ENCODE measurements at regions not wholly inside any gene's neighbourhood (a gene's known extent, or its start where the extent isn't known, plus 50 kb on each side); places are given as distances from the start of the nearest gene placed in this dataset.
"Not testable (repeated sequence)": the region's sequence is repeated elsewhere in the genome, so short reads cannot be mapped to it uniquely, and the experiment has no call there.

DNA sequence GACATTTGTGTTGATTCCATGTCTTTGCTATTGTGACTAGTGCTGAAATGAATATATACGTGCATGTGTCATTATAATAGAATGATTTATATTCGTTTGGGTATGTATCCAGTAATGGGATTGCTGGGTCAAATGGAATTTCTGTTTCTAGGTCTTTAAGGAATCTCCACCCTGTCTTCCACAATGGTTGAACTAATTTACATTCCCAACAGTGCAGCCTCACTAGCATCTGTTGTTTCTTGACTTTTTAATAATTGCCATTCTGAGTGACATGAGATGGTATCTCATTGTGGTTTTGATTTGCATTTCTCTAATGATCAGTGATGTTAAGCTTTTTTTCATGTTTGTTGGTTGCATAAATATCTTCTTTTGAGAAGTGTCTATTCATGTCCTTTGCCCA, 291.2 kb downstream of the FAT4 start:
- not testable (repeated sequence) for H3K4me3 Mint-ChIP-seq; ATAC-seq (ENCODE audit: low read depth in 2 of 2); DNase-seq

DNA sequence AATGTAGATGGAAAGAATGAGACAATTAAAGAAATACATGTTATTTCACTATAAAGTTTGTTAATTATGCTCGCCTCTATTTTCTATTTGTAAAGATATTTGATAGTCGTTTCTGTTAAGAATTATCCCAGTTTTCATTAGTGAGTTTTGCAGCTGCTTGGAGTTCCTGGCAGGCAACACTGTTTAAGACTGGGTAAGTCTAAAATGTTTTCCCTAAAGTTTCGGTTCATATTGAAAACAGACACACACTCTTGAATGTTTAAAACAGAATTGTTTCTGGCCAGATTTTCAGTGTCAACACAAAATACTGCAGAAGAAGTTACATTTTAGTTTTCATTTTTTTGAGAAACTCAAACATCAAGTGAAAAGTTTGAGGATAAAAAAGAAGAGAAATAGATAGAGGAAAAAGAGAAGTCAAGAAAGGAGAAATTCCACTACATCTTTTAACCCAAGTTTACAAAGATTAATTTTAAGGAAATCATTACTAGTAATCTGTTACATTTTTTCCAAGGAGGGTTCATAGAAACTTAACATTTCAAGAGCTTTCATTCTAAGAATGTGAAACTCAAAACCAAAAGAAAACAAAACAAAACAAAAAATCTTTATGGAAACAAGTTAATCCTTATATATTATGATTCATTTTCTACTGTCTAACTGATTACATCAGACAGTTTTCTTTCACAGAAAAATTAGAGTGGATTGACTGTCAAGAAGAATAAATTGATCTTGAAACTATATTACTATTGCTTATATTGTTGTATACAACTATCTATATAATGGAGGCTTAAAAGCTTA, 305.5 kb downstream of the FAT4 start:
- no peaks in the 10 kb centered on the region for H3K27me3 Mint-ChIP-seq
- no peak for ATAC-seq (ENCODE audit: low read depth in 2 of 2)
- DNase-seq: no peak
- H3K9me3 Mint-ChIP-seq: peaks cover 0 to 5% (median 0%) of the 10 kb centered on the region in 7 donors
- H3K4me3 Mint-ChIP-seq: no peak overlapping the region
- H3K36me3 Mint-ChIP-seq: no peaks in the 10 kb centered on the region
- no peak overlapping the region for H3K27ac Mint-ChIP-seq
- no peaks in the 10 kb centered on the region for H3K4me1 Mint-ChIP-seq

More for the DNA sequence above, 291.2 kb downstream of the FAT4 start:
- H3K9me3 Mint-ChIP-seq: peaks cover 0 to 12% (median 0%) of the 10 kb centered on the region in 7 donors
- not testable (repeated sequence) for H3K4me1 Mint-ChIP-seq, H3K36me3 Mint-ChIP-seq, H3K27ac Mint-ChIP-seq, H3K27me3 Mint-ChIP-seq

DNA sequence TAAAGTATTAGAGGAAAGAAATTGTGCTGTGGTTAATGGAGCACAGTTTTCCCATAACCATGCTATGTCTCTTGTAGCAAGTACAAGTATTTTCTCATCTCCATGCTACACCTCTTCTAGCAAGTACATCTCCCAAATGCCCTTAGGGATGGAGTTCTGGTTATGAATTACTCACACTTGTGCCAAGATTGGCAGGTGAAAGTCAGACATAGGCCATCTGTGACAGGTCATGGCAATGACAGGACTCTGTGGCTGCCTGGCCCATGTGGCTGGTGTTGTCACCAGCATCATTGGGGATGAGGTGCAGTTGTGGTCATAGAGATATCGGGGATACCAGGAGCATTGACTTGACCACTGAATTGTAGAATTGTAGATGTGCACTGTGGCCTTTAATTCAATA, 310.2 kb downstream of the FAT4 start:
- no peaks in the 10 kb centered on the region for H3K36me3 Mint-ChIP-seq
- H3K4me3 Mint-ChIP-seq: no peak overlapping the region
- no peak overlapping the region for H3K27ac Mint-ChIP-seq
- no peaks in the 10 kb centered on the region for H3K4me1 Mint-ChIP-seq
- DNase-seq (no peak), ATAC-seq (ENCODE audit: low read depth in 2 of 2) (no peak)
- H3K27me3 Mint-ChIP-seq: no peaks in the 10 kb centered on the region
- peaks cover 0 to 3% (median 0%) of the 10 kb centered on the region in 7 donors for H3K9me3 Mint-ChIP-seq

DNA sequence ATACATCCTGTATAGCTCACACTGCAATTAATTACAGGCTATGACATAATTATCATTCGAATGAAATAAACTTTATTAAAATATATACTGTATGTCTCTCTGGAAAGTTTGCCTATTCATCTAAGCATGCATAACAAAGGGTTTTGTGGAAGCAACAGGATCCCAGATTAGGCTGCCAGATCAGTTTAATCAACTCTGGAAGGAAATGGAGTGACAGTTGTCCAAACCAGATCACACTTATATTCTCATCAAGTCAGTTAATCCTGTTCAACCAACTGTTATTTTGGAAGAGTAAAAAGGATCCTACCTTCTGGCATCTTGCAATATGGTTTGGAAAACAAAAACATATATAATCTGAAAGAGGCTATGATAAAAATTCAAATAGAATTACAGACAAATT, 312.2 kb downstream of the FAT4 start:
- Mint-ChIP-seq H3K4me1 (no peaks in the 10 kb centered on the region), H3K27me3 (no peaks in the 10 kb centered on the region), H3K4me3 (no peak overlapping the region), H3K36me3 (no peaks in the 10 kb centered on the region), H3K9me3 (peaks cover 0 to 3% (median 0%) of the 10 kb centered on the region in 7 donors), H3K27ac (no peak overlapping the region)
- ATAC-seq (ENCODE audit: low read depth in 2 of 2): no peak
- DNase-seq: no peak

DNA sequence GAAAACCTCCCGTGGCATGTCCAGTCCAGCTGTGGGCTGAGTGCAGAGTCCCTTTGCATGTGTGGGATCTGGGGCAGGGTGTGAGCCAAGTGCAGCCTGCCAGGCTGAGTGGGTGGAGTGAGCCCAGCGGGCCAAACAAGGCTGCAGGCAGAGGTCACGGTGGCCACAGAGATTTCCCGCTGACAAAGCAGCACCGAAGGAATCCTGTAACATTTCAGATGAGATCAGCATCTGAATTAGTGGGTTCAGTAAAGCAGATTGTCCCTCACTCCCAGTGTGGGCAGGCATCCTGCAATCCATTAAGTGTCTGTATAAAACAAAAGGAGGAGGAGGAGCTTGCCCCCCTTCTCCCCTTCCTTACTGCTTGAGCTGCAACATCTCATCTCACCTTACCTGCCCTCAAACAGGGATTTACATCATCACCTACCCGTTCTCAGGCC, 324.4 kb downstream of the FAT4 start:
- H3K4me1 Mint-ChIP-seq: no peaks in the 10 kb centered on the region
- DNase-seq: no peak
- no peak for ATAC-seq (ENCODE audit: low read depth in 2 of 2)
- no peaks in the 10 kb centered on the region for H3K27me3 Mint-ChIP-seq
- no peak overlapping the region for H3K27ac Mint-ChIP-seq
- H3K9me3 Mint-ChIP-seq: peaks cover 4 to 14% (median 6%) of the 10 kb centered on the region in 7 donors
- H3K36me3 Mint-ChIP-seq: no peaks in the 10 kb centered on the region
- no peak overlapping the region for H3K4me3 Mint-ChIP-seq

DNA sequence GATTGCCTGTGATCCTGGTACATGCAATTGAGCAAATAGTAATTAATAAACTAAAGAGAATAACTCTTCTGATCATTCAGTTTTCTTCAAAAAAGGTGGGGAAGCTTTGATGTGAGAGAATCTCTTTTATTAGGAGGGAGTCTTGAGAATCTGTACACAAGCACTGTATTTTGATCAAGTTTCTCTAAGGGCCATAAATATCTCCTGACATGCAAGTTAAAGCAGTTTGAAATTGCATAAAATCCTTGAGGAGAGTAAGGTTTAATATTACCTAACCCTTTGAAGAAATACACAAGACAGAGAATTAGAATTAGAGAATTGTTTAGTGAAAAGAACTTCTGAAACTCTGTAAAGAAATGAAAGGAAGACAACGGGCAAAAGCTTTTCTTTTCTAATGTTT, 326.9 kb downstream of the FAT4 start:
- DNase-seq (no peak), ATAC-seq (ENCODE audit: low read depth in 2 of 2) (no peak)
- Mint-ChIP-seq H3K27me3 (no peaks in the 10 kb centered on the region), H3K27ac (no peak overlapping the region), H3K4me1 (no peaks in the 10 kb centered on the region), H3K36me3 (no peaks in the 10 kb centered on the region), H3K4me3 (no peak overlapping the region), H3K9me3 (peaks cover 4 to 9% (median 7%) of the 10 kb centered on the region in 7 donors)

DNA sequence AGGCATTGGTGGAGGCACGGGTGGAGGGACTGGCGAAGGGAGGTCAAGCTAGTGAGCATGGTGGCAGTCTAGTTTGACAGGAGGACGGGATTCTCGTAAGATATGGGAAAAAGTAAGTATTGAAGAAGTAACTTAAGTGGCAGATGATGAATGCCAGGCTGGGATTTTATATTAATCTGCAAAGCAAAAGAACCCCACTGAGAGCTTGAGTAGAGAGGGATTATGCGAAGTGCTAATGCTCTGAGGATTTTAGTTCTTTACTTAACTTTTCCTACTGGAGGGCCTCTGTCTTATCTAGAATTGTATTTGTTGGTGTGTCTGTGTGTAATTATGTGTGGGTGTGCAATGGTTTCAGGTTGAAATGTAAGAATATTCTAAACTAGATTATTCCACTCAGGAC, 327.9 kb downstream of the FAT4 start:
- no peak for ATAC-seq (ENCODE audit: low read depth in 2 of 2)
- H3K4me1 Mint-ChIP-seq: no peaks in the 10 kb centered on the region
- no peaks in the 10 kb centered on the region for H3K36me3 Mint-ChIP-seq
- H3K4me3 Mint-ChIP-seq: no peak overlapping the region
- no peaks in the 10 kb centered on the region for H3K27me3 Mint-ChIP-seq
- DNase-seq: no peak
- H3K9me3 Mint-ChIP-seq: peaks cover 4 to 8% (median 5%) of the 10 kb centered on the region in 7 donors
- H3K27ac Mint-ChIP-seq: peak overlapping the region in 1 of 6 donors; percentile 2

DNA sequence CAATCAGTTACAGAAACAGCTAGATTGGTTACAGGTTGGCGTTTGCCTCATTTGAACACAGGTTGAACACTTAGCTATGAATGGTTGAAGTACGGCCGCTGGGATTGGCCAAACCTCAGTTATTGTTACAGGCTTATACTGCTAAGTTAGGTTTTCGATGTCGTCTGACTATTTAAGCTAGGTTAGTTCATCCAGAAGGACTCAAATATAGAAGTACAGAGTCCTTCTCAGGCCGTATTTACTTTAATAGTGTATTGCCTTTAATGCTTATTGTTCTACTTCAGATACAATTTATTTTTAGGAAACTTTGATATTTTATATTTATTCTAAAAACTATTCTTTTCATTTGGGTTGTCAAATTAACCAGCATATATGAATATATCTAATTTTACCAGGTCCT, 334.7 kb downstream of the FAT4 start:
- DNase-seq (no peak), ATAC-seq (ENCODE audit: low read depth in 2 of 2) (no peak)
- Mint-ChIP-seq H3K4me3 (no peak overlapping the region), H3K9me3 (peaks cover 0 to 10% (median 1%) of the 10 kb centered on the region in 7 donors), H3K27me3 (no peaks in the 10 kb centered on the region), H3K4me1 (no peaks in the 10 kb centered on the region), H3K27ac (no peak overlapping the region), H3K36me3 (no peaks in the 10 kb centered on the region)

DNA sequence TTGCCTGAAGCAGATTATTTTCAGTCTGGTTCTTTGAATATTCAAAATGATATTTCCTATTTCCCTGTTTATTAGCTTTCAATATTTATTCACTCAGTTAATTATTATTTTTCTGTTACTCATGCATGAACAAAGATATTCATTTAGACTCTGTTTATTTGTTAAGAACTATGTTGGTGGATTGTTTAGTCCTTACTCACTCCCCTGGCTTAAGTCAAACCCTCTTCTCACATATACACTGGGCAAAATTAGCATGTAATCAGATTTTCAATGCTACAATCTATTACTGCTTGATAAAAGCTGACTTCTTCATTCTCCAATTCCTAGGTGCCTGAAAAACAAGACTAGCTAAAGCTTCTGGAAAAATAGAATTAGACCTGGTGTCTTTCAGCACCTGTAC, 335.8 kb downstream of the FAT4 start:
- DNase-seq (no peak), ATAC-seq (ENCODE audit: low read depth in 2 of 2) (no peak)
- Mint-ChIP-seq H3K27me3 (no peaks in the 10 kb centered on the region), H3K9me3 (peaks cover 0 to 6% (median under 1%) of the 10 kb centered on the region in 7 donors), H3K27ac (no peak overlapping the region), H3K4me1 (no peaks in the 10 kb centered on the region), H3K36me3 (no peaks in the 10 kb centered on the region), H3K4me3 (no peak overlapping the region)

DNA sequence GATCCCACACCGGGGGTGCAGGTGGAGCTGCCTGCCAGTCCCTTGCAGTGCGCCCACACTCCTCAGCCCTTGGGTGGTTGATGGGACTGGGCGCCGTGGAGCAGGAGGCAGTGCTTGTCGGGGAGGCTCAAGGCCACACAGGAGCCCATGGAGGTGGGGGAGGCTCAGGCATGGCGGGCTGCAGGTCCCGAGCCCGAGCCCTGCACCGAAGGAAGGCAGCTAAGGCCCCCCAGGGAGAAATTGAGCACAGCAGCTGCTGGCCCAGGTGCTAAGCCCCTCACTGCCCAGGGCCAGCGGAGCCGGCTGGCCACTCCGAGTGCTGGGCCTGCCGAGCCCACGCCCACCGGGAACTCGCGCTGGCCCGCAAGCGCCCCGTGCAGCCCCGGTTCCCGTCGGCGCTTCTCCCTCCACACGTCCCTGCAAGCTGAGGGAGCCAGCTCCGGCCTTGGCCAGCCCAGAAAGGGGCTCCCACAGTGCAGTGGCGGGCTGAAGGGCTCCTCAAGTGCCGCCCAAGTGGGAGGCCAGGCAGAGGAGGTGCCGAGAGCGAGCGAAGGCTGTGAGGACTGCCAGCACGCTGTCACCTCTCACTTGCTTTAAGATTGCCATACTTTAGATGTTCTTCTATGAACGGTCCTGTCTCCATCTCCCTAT, 337.1 kb downstream of the FAT4 start:
- H3K36me3 Mint-ChIP-seq; DNase-seq; ATAC-seq (ENCODE audit: low read depth in 2 of 2); H3K9me3 Mint-ChIP-seq; H3K4me3 Mint-ChIP-seq; H3K4me1 Mint-ChIP-seq; H3K27me3 Mint-ChIP-seq; H3K27ac Mint-ChIP-seq: not testable (repeated sequence)

DNA sequence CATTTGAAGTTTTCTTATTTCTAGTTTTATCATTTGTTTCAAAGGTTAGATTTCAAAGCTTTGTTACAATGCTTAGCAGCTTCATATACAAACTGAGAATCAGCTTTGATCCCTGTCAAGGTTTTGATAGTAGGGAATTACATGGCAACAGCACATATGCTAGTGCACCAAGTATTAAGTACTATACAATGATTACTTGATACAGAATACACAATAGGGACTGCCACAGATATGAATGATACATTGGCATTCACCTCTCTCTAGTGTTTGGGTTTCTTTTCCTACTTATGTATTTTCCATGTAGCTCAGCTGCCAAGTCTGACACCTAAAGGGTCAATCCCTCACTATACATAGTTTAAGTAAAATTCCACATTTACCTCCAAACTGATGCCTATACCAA, 344.0 kb downstream of the FAT4 start:
- no peaks in the 10 kb centered on the region for H3K36me3 Mint-ChIP-seq
- no peak for DNase-seq
- ATAC-seq (ENCODE audit: low read depth in 2 of 2): no peak

DNA sequence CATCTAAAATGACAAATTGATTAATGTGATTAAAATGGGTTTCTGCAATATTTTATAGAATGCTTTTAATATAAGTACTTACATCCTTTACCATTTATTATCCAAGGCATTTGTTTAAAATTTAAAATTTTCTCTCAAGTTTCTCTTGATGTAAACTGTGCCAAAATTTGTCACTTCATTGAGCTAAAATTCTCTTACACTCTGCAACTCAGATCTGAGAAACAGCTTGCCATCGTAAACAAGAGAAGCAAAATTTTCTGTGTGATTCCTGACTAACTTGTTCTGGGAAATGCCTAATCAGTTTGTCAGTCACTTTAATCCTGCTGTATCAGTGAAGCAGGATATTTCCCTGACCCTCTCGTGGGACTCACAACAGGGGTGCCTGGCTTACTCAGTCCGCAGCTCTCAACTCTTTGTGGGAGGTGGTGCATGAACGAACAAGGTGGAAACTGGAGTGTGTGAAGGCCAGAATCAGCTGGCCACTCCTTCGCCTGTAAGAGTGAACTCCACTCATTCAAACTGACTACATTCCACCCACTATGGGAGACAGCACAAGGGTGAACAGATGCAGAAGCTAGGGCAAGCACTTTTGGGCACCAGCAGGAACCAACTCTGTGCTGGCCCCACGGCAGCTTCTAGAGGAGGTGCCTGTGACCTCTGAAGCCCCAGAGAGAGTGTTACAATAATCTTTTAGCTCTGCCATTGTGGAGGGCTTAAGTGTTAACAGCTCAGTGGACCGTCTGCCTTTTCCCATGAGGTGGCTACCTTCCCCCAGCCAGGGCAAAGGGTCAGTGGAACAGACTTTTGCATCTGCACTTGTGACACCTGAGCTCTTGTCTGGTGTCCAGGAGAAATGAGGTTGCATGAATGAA, 349.4 kb downstream of the FAT4 start:
- Mint-ChIP-seq H3K27me3 (no peaks in the 10 kb centered on the region), H3K9me3 (peaks cover 0 to 4% (median 0%) of the 10 kb centered on the region in 7 donors), H3K4me1 (no peaks in the 10 kb centered on the region), H3K4me3 (no peak overlapping the region), H3K27ac (no peak overlapping the region), H3K36me3 (no peaks in the 10 kb centered on the region)
- ATAC-seq (ENCODE audit: low read depth in 2 of 2) (no peak), DNase-seq (no peak)

More for the DNA sequence above, 344.0 kb downstream of the FAT4 start:
- H3K4me3 Mint-ChIP-seq: no peak overlapping the region
- no peaks in the 10 kb centered on the region for H3K4me1 Mint-ChIP-seq
- H3K27me3 Mint-ChIP-seq: no peaks in the 10 kb centered on the region
- peaks cover 0 to 5% (median 0%) of the 10 kb centered on the region in 7 donors for H3K9me3 Mint-ChIP-seq
- no peak overlapping the region for H3K27ac Mint-ChIP-seq

DNA sequence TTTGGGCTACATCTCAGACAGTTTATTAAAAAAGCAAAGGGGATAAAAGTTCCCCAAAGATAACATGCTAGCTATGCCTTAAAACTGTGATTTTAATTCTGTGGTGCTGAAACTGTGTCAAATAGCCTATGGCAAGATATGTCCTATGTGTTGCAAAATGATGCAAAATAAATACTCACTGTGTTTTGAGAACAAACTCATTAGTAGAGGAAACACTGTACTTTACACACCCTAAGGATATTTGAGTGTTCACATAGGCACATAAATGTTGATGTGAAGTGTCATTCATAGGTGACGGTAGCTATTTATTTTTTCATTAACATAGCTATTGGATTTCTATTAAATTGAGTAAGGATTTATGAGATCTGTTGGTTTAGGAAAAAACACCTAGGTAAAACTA, 351.9 kb downstream of the FAT4 start:
- no peaks in the 10 kb centered on the region for H3K27me3 Mint-ChIP-seq
- no peak for DNase-seq
- H3K36me3 Mint-ChIP-seq: no peaks in the 10 kb centered on the region
- H3K4me1 Mint-ChIP-seq: no peaks in the 10 kb centered on the region
- no peak overlapping the region for H3K27ac Mint-ChIP-seq
- H3K9me3 Mint-ChIP-seq: peaks cover 0 to 8% (median 0%) of the 10 kb centered on the region in 7 donors
- ATAC-seq (ENCODE audit: low read depth in 2 of 2): no peak
- H3K4me3 Mint-ChIP-seq: no peak overlapping the region
